ENCODE measurements at regions not wholly inside any gene's neighbourhood (a gene's known extent, or its start where the extent isn't known, plus 50 kb on each side); places are given as distances from the start of the nearest gene placed in this dataset.

DNA sequence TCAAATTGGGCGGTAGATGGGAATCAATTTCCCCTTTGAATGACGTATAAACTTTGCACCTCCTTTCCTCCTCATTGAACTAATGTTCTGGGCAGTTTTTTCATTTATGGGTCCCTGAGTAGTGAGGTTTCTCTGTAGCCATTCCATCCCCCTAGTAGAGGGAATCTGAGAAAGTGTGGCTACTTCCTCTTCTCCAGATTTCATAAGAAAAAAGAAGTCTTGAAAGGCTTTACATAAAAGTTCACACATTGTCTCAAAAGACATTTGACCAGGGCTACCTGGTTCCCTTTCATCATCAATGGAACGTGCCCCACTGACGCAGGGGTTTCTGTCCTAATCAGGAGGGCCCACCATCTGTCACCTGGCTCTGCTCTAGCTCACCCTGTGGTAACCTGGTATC, 57.3 kb downstream of the CTSL start:
- Histone ChIP-seq H3K9ac (ENCODE audit: insufficient read depth in 1 of 2, low read depth in 2 of 2, low read length in 2 of 2) (no peak overlapping the region), H3K4me1 (replicated peaks in 1 of 2; ENCODE audit: control insufficient read depth in 2 of 2, insufficient read depth in 2 of 2, low read length in 2 of 2) (peaks cover 6 to 34% of the 10 kb centered on the region in 2 experiments; a peak in 4 of 5 replicates), H3K4me3 (no peak overlapping the region), H3K27ac (ENCODE audit: extremely low read depth, low read depth, low read length) (no peak overlapping the region), H3K9me1 (ENCODE audit: control insufficient read depth, insufficient read depth, low read length) (no peaks in the 10 kb centered on the region), H3K36me3 (ENCODE audit: control insufficient read depth, insufficient read depth, low read length) (no peaks in the 10 kb centered on the region), H3K9me3 (replicated peaks; ENCODE audit: control insufficient read depth, insufficient read depth, low read depth, low read length) (no peaks in the 10 kb centered on the region; the same call in 1 of the 2 replicates), H3K27me3 (ENCODE audit: control insufficient read depth in 2 of 2, insufficient read depth in 2 of 2, low read length in 2 of 2) (no peaks in the 10 kb centered on the region), H3K4me2 (ENCODE audit: insufficient read depth, low read length) (no peak overlapping the region), H3K79me2 (ENCODE audit: control insufficient read depth, insufficient read depth, low read length) (no peaks in the 10 kb centered on the region), H4K20me1 (replicated peaks; ENCODE audit: control insufficient read depth, insufficient read depth, low read length) (no peaks in the 10 kb centered on the region), H2AFZ (ENCODE audit: low read depth, low read length) (peak overlapping the region; percentile 38; the same call in 1 of the 2 replicates)
- BruUV-seq (replicated peaks) = no TSS peak
- ChIA-PET CTCF (ENCODE audit: low intra/inter-chr PET ratio) (no interaction called here), POLR2A (no interaction called here)
- FAIRE-seq = no peak
- intact Hi-C loops (cut with micrococcal nuclease) (no loop called here), in situ Hi-C loops (cut with MboI) (no loop called here)
- no peak for DNase-seq (ENCODE audit: extremely low read depth in 1 of 4, low spot score in 3 of 4)
- TF ChIP-seq ETS1 (conservative IDR thresholded peaks at IDR 0.05; ENCODE audit: control insufficient read depth, low read depth, low read length) (no peak), PKNOX1 (IDR thresholded peaks at IDR 0.05) (no peak), ZNF584 (CRISPR knock-in tag; IDR thresholded peaks at IDR 0.05; ENCODE audit: low read depth) (no peak), SLC30A9 (CRISPR knock-in tag; IDR thresholded peaks at IDR 0.05) (no peak), ILF3 (IDR thresholded peaks at IDR 0.05; ENCODE audit: borderline replicate concordance) (no peak), ZBTB9 (CRISPR knock-in tag; IDR thresholded peaks at IDR 0.05) (no peak), MCM7 (IDR thresholded peaks at IDR 0.05) (no peak), CREBBP (IDR thresholded peaks at IDR 0.05; ENCODE audit: low read depth, low read length) (no peak)
- TF ChIP-seq, protein P1, sequence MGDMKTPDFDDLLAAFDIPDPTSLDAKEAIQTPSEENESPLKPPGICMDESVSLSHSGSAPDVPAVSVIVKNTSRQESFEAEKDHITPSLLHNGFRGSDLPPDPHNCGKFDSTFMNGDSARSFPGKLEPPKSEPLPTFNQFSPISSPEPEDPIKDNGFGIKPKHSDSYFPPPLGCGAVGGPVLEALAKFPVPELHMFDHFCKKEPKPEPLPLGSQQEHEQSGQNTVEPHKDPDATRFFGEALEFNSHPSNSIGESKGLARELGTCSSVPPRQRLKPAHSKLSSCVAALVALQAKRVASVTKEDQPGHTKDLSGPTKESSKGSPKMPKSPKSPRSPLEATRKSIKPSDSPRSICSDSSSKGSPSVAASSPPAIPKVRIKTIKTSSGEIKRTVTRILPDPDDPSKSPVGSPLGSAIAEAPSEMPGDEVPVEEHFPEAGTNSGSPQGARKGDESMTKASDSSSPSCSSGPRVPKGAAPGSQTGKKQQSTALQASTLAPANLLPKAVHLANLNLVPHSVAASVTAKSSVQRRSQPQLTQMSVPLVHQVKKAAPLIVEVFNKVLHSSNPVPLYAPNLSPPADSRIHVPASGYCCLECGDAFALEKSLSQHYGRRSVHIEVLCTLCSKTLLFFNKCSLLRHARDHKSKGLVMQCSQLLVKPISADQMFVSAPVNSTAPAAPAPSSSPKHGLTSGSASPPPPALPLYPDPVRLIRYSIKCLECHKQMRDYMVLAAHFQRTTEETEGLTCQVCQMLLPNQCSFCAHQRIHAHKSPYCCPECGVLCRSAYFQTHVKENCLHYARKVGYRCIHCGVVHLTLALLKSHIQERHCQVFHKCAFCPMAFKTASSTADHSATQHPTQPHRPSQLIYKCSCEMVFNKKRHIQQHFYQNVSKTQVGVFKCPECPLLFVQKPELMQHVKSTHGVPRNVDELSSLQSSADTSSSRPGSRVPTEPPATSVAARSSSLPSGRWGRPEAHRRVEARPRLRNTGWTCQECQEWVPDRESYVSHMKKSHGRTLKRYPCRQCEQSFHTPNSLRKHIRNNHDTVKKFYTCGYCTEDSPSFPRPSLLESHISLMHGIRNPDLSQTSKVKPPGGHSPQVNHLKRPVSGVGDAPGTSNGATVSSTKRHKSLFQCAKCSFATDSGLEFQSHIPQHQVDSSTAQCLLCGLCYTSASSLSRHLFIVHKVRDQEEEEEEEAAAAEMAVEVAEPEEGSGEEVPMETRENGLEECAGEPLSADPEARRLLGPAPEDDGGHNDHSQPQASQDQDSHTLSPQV (IDR thresholded peaks at IDR 0.05) = no peak
- TF ChIP-seq, protein P2, sequence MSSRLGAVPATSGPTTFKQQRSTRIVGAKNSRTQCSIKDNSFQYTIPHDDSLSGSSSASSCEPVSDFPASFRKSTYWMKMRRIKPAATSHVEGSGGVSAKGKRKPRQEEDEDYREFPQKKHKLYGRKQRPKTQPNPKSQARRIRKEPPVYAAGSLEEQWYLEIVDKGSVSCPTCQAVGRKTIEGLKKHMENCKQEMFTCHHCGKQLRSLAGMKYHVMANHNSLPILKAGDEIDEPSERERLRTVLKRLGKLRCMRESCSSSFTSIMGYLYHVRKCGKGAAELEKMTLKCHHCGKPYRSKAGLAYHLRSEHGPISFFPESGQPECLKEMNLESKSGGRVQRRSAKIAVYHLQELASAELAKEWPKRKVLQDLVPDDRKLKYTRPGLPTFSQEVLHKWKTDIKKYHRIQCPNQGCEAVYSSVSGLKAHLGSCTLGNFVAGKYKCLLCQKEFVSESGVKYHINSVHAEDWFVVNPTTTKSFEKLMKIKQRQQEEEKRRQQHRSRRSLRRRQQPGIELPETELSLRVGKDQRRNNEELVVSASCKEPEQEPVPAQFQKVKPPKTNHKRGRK (tag; IDR thresholded peaks at IDR 0.05) = no peak
- ATAC-seq = no peak
- 88% methylated on average over 4 of the region's 4 CpGs for WGBS (ENCODE audit: insufficient coverage, low coverage, missing lambda C conversion rate)
